OCI-LY7 (cell line): ENCODE measurements at regions not wholly inside any gene's neighbourhood (a gene's known extent, or its start where the extent isn't known, plus 50 kb on each side); places are given as distances from the start of the nearest gene placed in this dataset.

Experiments
- BruUV-seq: library from RNA; stranded (reverse); fragments of 400-500 nt; replicated peaks from 2 replicates; lab custom pipeline; 2021; lab: Mats Ljungman, UMichigan
- CTCF ChIA-PET: fragments of 300-600 bp; sonication (Branson Sonifier 250); formaldehyde crosslinking; loops from one replicate; lab custom pipeline; 2022; ENCODE audit warnings: antibody characterized with exemption; ENCODE audit not compliant: unreplicated experiment; lab: Charles Lee
- POLR2A ChIA-PET: fragments of 300-600 bp; sonication (Branson Sonifier 250); formaldehyde crosslinking; loops from one replicate; lab custom pipeline; 2022; ENCODE audit warnings: antibody characterized with exemption; lab: Charles Lee
- DNase-seq: peaks from one replicate; pipeline ENCODE4 v3.0.0-alpha.2; 2015; ENCODE audit warnings: low spot score
- H2AFZ ChIP-seq: fragments of 200-600 bp; sonication (generic), shearing (Covaris generic); 2 replicates; pipeline ENCODE4 v1.6.1; 2014; ENCODE audit warnings: mild to moderate bottlenecking, antibody characterized with exemption, low read length, moderate library complexity
- H3K27ac ChIP-seq: fragments of 200-600 bp; sonication (generic); 2 replicates; pipeline ENCODE4 v1.5.1; 2014; ENCODE audit warnings: mixed run types, low read depth, mild to moderate bottlenecking, moderate library complexity, low read length, inconsistent platforms; ENCODE audit not compliant: poor library complexity, severe bottlenecking
- H3K36me3 ChIP-seq: fragments of 200-600 bp; sonication (generic); 2 replicates; pipeline ENCODE4 v1.6.1; 2014; ENCODE audit warnings: mild to moderate bottlenecking, antibody characterized with exemption, low read length, moderate library complexity, mixed read lengths; ENCODE audit not compliant: insufficient read depth
- H3K4me1 ChIP-seq: fragments of 200-600 bp; sonication (generic); 2 replicates; pipeline ENCODE4 v1.5.1; 2014; ENCODE audit warnings: mild to moderate bottlenecking, low read length; ENCODE audit not compliant: insufficient read depth, poor library complexity, severe bottlenecking
- H3K4me2 ChIP-seq: fragments of 200-600 bp; sonication (generic); 2 replicates; pipeline ENCODE4 v1.6.1; 2014; ENCODE audit warnings: mild to moderate bottlenecking, low read length
- H3K4me3 ChIP-seq: fragments of 200-600 bp; sonication (generic); 2 replicates; pipeline ENCODE4 v1.5.1; 2014; ENCODE audit warnings: mild to moderate bottlenecking, low read depth, low read length; ENCODE audit not compliant: poor library complexity, severe bottlenecking
- H3K79me2 ChIP-seq: fragments of 200-600 bp; sonication (generic); 2 replicates; pipeline ENCODE4 v1.6.1; 2016; ENCODE audit warnings: low read depth, mild to moderate bottlenecking, low read length, moderate library complexity, mixed read lengths; ENCODE audit not compliant: insufficient read depth
- H3K9me2 ChIP-seq: fragments of 200-600 bp; sonication (generic); 2 replicates; pipeline ENCODE4 v1.6.1; 2016; ENCODE audit warnings: mild to moderate bottlenecking, low read length, mixed read lengths; ENCODE audit not compliant: insufficient read depth
- H3K9me3 ChIP-seq: fragments of 200-600 bp; sonication (generic); 2 replicates; pipeline ENCODE4 v1.6.1; 2014; ENCODE audit warnings: mild to moderate bottlenecking, mixed run types, low read length, mixed read lengths
- H4K20me1 ChIP-seq: fragments of 200-600 bp; sonication (generic); 2 replicates; pipeline ENCODE4 v1.6.1; 2014; ENCODE audit warnings: mild to moderate bottlenecking, antibody characterized with exemption, low read length, moderate library complexity, mixed read lengths; ENCODE audit not compliant: insufficient read depth
- CTCF ChIP-seq: fragments of 200-600 bp; sonication (generic); conservative IDR thresholded peaks from 2 replicates; pipeline ENCODE4 v1.5.1; 2014; ENCODE audit warnings: mild to moderate bottlenecking, antibody characterized with exemption, low read length, moderate library complexity, mixed read lengths
- EZH2phosphoT487 ChIP-seq: fragments of 200-600 bp; sonication (generic); IDR thresholded peaks from 2 replicates; pipeline ENCODE4 v1.6.1; 2018; ENCODE audit warnings: low read depth, borderline replicate concordance, mild to moderate bottlenecking, mixed run types, antibody characterized with exemption, low read length, moderate library complexity, mixed read lengths
- intact Hi-C: fragments of 100-400 bp; cut with micrococcal nuclease; formaldehyde crosslinking; loops from one replicate; pipeline ENCODE4 v1.10.0; 2022; ENCODE audit not compliant: unreplicated experiment

- Histone ChIP-seq H2AFZ (no peak overlapping the region), H3K36me3 (no peaks in the 10 kb centered on the region), H3K79me2 (no peaks in the 10 kb centered on the region), H3K4me3 (no peak overlapping the region), H3K27ac (no peak overlapping the region), H4K20me1 (no peaks in the 10 kb centered on the region), H3K4me1 (peaks cover 4% of the 10 kb centered on the region), H3K9me3 (no peaks in the 10 kb centered on the region), H3K9me2 (no peaks in the 10 kb centered on the region), H3K4me2 (no peak overlapping the region)
- intact Hi-C loops: no loop called here
- DNase-seq: no peak
- ChIA-PET CTCF (no interaction called here), POLR2A (interaction anchor here (0.6 kb wide), 1 partner anchor 1801 kb away, joined by 4 read pairs; no protein-coding TSS in a partner anchor)
- TF ChIP-seq EZH2phosphoT487 (no peak), CTCF (no peak)
- BruUV-seq: no TSS peak
Measured at GRCh38 chr16:48816393-48816792, 206.4 kb upstream of the N4BP1 start.

- no peak overlapping the region for H3K27ac ChIP-seq
- no peaks in the 10 kb centered on the region for H3K79me2 ChIP-seq
- no peaks in the 10 kb centered on the region for H3K36me3 ChIP-seq
- H4K20me1 ChIP-seq: no peaks in the 10 kb centered on the region
- intact Hi-C loops: no loop called here
- no peak overlapping the region for H2AFZ ChIP-seq
- H3K4me2 ChIP-seq: no peak overlapping the region
- BruUV-seq: no TSS peak
- H3K9me3 ChIP-seq: no peaks in the 10 kb centered on the region
- H3K9me2 ChIP-seq: no peaks in the 10 kb centered on the region
- TF ChIP-seq CTCF (no peak), EZH2phosphoT487 (no peak)
- H3K4me3 ChIP-seq: no peak overlapping the region
- ChIA-PET CTCF (no interaction called here), POLR2A (interaction anchor here (0.6 kb wide), 2 partner anchors 64 to 112 kb away, joined by 3 to 6 read pairs; no protein-coding TSS in a partner anchor)
- H3K4me1 ChIP-seq: peaks cover under 1% of the 10 kb centered on the region
- DNase-seq: no peak
Measured at GRCh38 chr16:48814994-48815393, 205.0 kb upstream of the N4BP1 start.

- Histone ChIP-seq H3K4me2 (no peak overlapping the region), H3K79me2 (no peaks in the 10 kb centered on the region), H3K27ac (no peak overlapping the region), H3K9me2 (no peaks in the 10 kb centered on the region), H3K9me3 (no peaks in the 10 kb centered on the region), H3K4me3 (no peak overlapping the region), H2AFZ (no peak overlapping the region), H4K20me1 (no peaks in the 10 kb centered on the region), H3K36me3 (no peaks in the 10 kb centered on the region), H3K4me1 (no peaks in the 10 kb centered on the region)
- CTCF ChIA-PET: interaction anchor here (0.6 kb wide), 1 partner anchor 1886 kb away, joined by 3 read pairs; no protein-coding TSS in a partner anchor
- TF ChIP-seq CTCF: no peak
- no peak for TF ChIP-seq EZH2phosphoT487
- intact Hi-C loops: no loop called here
- POLR2A ChIA-PET: interaction anchor here (0.6 to 1.2 kb wide), 2 partner anchors 90 to 831 kb away, joined by 3 read pairs; no protein-coding TSS in a partner anchor
- DNase-seq: no peak
- BruUV-seq: no TSS peak
Measured at GRCh38 chr16:48813485-48813884, 203.5 kb upstream of the N4BP1 start.
